ENCODE measurements at regions not wholly inside any gene's neighbourhood (a gene's known extent, or its start where the extent isn't known, plus 50 kb on each side); places are given as distances from the start of the nearest gene placed in this dataset.

DNA sequence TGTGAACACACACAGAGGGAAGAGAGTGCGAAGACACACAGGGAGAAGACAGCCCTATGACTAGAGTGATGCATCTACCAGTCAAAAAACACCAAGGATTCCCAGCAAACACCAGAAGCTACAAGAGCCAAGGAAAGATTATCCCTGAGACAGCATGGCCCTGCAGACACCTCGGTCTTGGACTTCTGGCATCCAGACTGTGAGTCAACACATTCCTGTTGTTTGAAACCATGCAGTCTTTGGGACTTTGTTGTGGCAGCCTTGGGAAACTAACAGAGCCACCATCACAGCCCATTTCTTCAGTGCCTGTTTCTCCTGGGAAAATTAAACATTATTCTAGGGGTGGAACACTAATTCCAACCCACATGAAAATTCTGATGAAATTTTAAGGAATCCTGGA lies 220.6 kb downstream of the GXYLT1 start:
- no peak for DNase-seq (ENCODE audit: low read depth)
- TF ChIP-seq, protein P1, sequence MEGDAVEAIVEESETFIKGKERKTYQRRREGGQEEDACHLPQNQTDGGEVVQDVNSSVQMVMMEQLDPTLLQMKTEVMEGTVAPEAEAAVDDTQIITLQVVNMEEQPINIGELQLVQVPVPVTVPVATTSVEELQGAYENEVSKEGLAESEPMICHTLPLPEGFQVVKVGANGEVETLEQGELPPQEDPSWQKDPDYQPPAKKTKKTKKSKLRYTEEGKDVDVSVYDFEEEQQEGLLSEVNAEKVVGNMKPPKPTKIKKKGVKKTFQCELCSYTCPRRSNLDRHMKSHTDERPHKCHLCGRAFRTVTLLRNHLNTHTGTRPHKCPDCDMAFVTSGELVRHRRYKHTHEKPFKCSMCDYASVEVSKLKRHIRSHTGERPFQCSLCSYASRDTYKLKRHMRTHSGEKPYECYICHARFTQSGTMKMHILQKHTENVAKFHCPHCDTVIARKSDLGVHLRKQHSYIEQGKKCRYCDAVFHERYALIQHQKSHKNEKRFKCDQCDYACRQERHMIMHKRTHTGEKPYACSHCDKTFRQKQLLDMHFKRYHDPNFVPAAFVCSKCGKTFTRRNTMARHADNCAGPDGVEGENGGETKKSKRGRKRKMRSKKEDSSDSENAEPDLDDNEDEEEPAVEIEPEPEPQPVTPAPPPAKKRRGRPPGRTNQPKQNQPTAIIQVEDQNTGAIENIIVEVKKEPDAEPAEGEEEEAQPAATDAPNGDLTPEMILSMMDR (IDR thresholded peaks at IDR 0.05; ENCODE audit: insufficient read depth, low read depth, low read length, missing control alignments): no peak
- H3K4me3 ChIP-seq (ENCODE audit: low read depth, low read length): no peak overlapping the region

DNA sequence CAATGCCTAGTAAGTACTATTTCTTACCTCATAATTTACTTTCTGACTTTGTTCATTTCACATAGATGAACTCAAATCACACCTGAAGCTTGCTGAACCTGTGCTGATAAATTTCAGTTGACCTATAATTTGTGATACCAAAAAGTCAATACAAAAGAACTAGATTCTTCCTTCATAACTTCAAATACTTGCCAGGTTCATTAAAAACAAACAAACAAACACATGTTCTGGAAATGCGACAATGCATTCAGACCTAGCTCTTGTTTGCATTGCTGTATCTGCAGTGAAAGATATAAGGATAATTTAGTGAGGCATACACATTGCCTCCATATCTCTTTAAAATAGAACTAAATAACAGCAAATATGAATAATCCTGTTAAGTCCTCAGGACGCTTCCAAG lies 221.3 kb downstream of the GXYLT1 start:
- DNase-seq (ENCODE audit: low read depth): no peak
- TF ChIP-seq, protein P1 (IDR thresholded peaks at IDR 0.05; ENCODE audit: insufficient read depth, low read depth, low read length, missing control alignments): no peak
- no peak overlapping the region for H3K4me3 ChIP-seq (ENCODE audit: low read depth, low read length)

DNA sequence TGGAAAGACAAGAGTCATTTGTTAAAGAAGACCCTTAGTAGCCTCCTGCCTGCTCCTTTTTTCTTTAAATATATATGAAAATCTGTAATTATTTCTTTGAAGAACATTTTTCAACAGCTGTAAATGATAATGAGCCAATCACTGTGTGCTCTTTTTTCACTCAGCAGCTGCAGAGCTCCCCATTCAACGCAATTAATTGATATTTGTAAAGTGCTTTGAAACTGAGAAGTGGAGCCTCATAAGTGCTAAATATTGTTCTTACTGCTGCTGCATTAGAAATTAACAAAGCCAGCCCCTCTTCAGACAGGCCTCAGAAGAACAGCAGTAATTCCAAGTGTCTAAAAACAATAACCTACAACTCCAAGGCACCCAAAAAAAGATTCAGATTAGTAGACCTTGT lies 224.3 kb downstream of the GXYLT1 start:
- TF ChIP-seq, protein P1 (IDR thresholded peaks at IDR 0.05; ENCODE audit: insufficient read depth, low read depth, low read length, missing control alignments): no peak
- no peak for DNase-seq (ENCODE audit: low read depth)
- no peak overlapping the region for H3K4me3 ChIP-seq (ENCODE audit: low read depth, low read length)

DNA sequence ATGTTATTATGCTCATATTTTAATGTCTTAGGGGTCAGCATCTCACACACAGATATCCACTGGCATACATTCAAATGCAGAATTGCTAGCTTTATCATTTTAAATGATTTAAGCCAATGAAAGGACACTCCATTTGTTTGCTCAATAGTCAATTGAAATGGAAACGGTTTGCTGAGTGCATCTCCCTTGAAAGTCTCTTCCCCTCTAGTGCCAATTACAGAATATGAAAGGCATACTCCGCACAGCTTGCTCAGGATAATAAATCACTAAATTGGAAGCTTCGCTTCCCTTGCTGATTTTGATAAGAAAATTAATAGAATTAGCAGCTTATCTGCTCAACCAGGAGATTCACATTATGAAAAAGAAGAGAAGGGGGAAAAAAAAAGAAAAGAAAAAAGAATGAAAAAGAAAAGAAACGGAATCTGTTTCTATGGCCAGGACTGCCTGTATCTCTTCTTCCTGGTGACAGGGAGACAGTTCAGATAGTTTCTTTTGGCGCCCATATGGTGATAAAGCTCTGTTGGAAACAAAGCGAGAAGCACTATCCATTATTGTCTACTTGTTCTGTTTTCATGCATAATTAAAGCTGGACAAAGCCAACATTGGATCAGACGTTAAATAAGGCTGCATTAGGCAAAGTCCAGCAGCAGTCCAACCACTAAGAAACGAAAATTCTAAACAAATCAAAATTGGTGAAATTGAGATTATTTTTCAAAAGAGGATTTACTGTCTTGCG lies 225.0 kb downstream of the GXYLT1 start:
- no peak overlapping the region for H3K4me3 ChIP-seq (ENCODE audit: low read depth, low read length)
- TF ChIP-seq, protein P1 (IDR thresholded peaks at IDR 0.05; ENCODE audit: insufficient read depth, low read depth, low read length, missing control alignments): no peak
- no peak for DNase-seq (ENCODE audit: low read depth)

DNA sequence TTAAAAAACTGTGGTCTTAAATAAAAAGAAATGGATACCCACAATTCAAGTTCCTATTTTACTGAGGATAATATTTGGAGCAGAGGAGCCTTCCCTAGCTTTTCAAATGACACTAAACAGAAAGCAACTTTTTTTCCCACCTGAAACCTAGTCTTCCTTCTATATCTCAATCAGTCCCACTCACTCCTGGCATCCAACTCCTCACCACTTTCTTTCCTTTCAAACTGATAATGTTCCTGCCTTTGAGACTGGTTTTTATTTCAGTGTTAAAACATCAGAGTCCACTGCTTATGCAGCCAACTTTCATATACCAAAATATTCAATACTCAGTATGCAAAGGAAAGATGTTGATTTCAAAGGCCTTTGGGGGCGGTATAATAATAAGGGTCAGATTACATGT lies 225.6 kb downstream of the GXYLT1 start:
- no peak overlapping the region for H3K4me3 ChIP-seq (ENCODE audit: low read depth, low read length)
- TF ChIP-seq, protein P1 (IDR thresholded peaks at IDR 0.05; ENCODE audit: insufficient read depth, low read depth, low read length, missing control alignments): no peak
- DNase-seq (ENCODE audit: low read depth): no peak

DNA sequence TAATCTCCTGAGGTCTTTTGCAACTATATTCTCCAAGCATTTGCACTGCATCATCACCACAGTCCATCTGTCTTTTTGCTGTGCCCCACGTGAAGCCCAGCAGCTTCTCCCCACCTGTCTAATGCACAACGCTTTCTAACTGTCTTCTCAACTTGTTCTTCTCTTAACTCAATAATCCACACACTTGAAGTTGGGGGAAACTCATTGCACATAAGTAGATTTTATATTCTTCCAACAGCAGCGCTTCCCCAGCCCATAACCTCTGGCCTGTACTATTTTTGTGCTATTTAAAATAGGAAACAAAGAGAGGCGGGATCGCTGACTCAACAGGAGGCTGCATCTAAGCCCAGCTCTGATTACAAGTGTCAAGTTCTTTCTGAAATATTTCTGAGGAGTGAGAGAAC lies 226.7 kb downstream of the GXYLT1 start:
- no peak for DNase-seq (ENCODE audit: low read depth)
- TF ChIP-seq, protein P1 (IDR thresholded peaks at IDR 0.05; ENCODE audit: insufficient read depth, low read depth, low read length, missing control alignments): no peak
- H3K4me3 ChIP-seq (ENCODE audit: low read depth, low read length): no peak overlapping the region

DNA sequence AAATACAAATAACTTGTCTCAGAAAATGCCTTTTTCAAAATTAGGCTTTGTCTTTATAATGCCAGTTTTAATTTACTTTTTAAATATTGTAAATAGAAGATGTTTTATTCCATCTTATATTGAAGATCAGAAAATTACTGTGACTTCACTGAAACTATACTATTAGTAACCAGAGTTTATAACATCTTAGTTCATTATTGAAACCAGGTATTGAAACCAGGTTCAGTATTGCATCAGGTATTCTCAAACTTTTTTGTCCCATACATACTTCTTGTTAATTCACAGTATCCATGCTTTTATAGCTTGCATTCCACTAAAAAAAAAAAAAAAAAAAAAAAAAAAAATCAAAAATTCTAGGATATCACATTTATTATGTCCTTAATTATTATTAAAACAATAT lies 227.5 kb downstream of the GXYLT1 start:
- TF ChIP-seq, protein P1 (IDR thresholded peaks at IDR 0.05; ENCODE audit: insufficient read depth, low read depth, low read length, missing control alignments): no peak
- no peak overlapping the region for H3K4me3 ChIP-seq (ENCODE audit: low read depth, low read length)
- no peak for DNase-seq (ENCODE audit: low read depth)
